Loucy (cell line): ENCODE measurements at regions not wholly inside any gene's neighbourhood (a gene's known extent, or its start where the extent isn't known, plus 50 kb on each side); places are given as distances from the start of the nearest gene placed in this dataset.

ENCODE experiments used
- H2AFZ ChIP-seq: fragments of 200-600 bp; sonication (generic); 2 replicates; pipeline ENCODE4 v1.6.0; 2016; ENCODE audit warnings: antibody characterized with exemption, mild to moderate bottlenecking, low read length, moderate library complexity
- H3F3A ChIP-seq: fragments of 200-600 bp; 2 replicates; pipeline ENCODE4 v1.6.0; 2016; ENCODE audit warnings: antibody characterized with exemption, low read depth, mild to moderate bottlenecking
- H3K27me3 ChIP-seq: fragments of 200-600 bp; sonication (generic); 2 replicates; pipeline ENCODE4 v1.6.1; 2014; ENCODE audit warnings: low read length, mild to moderate bottlenecking; ENCODE audit not compliant: insufficient read depth, poor library complexity, severe bottlenecking
- H3K36me3 ChIP-seq: fragments of 200-600 bp; sonication (generic); 2 replicates; pipeline ENCODE4 v1.6.1; 2016; ENCODE audit warnings: low read length; ENCODE audit not compliant: insufficient read depth
- H3K4me1 ChIP-seq: fragments of 200-600 bp; sonication (generic); 2 replicates; pipeline ENCODE4 v1.5.1; 2014; ENCODE audit warnings: low read length, mild to moderate bottlenecking; ENCODE audit not compliant: insufficient read depth, poor library complexity, severe bottlenecking
- H3K4me2 ChIP-seq: fragments of 200-600 bp; sonication (generic); 2 replicates; pipeline ENCODE4 v1.6.0; 2014; ENCODE audit warnings: antibody characterized with exemption, low read length, low read depth, mild to moderate bottlenecking; ENCODE audit not compliant: poor library complexity, severe bottlenecking
- H3K4me3 ChIP-seq: fragments of 200-600 bp; sonication (generic); 2 replicates; pipeline ENCODE4 v1.5.1; 2014; ENCODE audit warnings: low read length, mild to moderate bottlenecking, mixed read lengths; ENCODE audit not compliant: poor library complexity, severe bottlenecking
- H3K79me2 ChIP-seq: fragments of 200-600 bp; sonication (generic); 2 replicates; pipeline ENCODE4 v1.6.1; 2014; ENCODE audit warnings: low read length; ENCODE audit not compliant: insufficient read depth
- H3K9ac ChIP-seq: fragments of 200-600 bp; sonication (generic); 2 replicates; pipeline ENCODE4 v1.6.0; 2014; ENCODE audit warnings: mild to moderate bottlenecking, low read depth, low read length, moderate library complexity; ENCODE audit not compliant: poor library complexity, severe bottlenecking
- H3K9me2 ChIP-seq: fragments of 200-600 bp; sonication (generic); replicated peaks from 2 replicates; pipeline ENCODE4 v1.6.1; 2016; ENCODE audit warnings: low read depth, low read length, mixed read lengths
- H3K9me3 ChIP-seq: fragments of 200-600 bp; sonication (generic); 2 replicates; pipeline ENCODE4 v1.6.1; 2014; ENCODE audit warnings: mild to moderate bottlenecking, antibody characterized with exemption, low read length, low read depth; ENCODE audit not compliant: insufficient read depth
- H4K20me1 ChIP-seq: fragments of 200-600 bp; sonication (generic); 2 replicates; pipeline ENCODE4 v1.6.0; 2014; ENCODE audit warnings: antibody characterized with exemption, low read length, mild to moderate bottlenecking; ENCODE audit not compliant: insufficient read depth, poor library complexity, severe bottlenecking
- EZH2phosphoT487 ChIP-seq: fragments of 200-600 bp; IDR thresholded peaks from 2 replicates; pipeline ENCODE4 v1.6.1; 2018; ENCODE audit warnings: antibody characterized with exemption, mild to moderate bottlenecking, moderate library complexity, borderline replicate concordance
- TF ChIP-seq, protein P1 (sequence below): fragments of 200-600 bp; sonication (generic); conservative IDR thresholded peaks from 2 replicates; pipeline ENCODE4 v1.5.1; 2014; ENCODE audit warnings: mild to moderate bottlenecking, antibody characterized with exemption, low read length

DNA sequence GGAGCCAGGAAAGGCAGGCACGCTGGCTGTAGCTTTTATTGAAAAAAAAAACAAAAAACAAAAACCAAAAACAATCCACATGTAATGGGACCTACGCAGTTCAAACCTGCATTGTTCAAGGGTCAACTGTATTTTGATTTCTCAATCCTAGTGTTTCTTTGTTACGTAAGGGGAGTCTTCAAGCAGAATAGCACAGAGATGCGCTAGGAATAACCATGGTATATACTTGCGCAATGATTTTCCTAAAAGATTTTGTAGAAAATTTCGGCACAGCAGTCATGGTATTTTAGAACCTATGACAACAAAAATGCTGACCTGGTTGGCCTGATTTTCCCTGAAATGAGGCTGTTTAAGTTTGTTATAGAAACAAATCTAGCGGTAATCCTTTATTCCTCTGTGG lies 1110.5 kb upstream of the WWC1 start:
- H4K20me1 ChIP-seq = no peaks in the 10 kb centered on the region
- no peaks in the 10 kb centered on the region for H3F3A ChIP-seq
- no peaks in the 10 kb centered on the region for H3K9me3 ChIP-seq
- H3K27me3 ChIP-seq = no peaks in the 10 kb centered on the region
- H3K4me2 ChIP-seq = no peak overlapping the region
- no peak overlapping the region for H3K9ac ChIP-seq
- H2AFZ ChIP-seq = no peak overlapping the region
- no peaks in the 10 kb centered on the region for H3K79me2 ChIP-seq
- no peak overlapping the region for H3K4me3 ChIP-seq
- no peaks in the 10 kb centered on the region for H3K4me1 ChIP-seq
- no peaks in the 10 kb centered on the region for H3K9me2 ChIP-seq
- H3K36me3 ChIP-seq = no peaks in the 10 kb centered on the region
- TF ChIP-seq, protein P1, sequence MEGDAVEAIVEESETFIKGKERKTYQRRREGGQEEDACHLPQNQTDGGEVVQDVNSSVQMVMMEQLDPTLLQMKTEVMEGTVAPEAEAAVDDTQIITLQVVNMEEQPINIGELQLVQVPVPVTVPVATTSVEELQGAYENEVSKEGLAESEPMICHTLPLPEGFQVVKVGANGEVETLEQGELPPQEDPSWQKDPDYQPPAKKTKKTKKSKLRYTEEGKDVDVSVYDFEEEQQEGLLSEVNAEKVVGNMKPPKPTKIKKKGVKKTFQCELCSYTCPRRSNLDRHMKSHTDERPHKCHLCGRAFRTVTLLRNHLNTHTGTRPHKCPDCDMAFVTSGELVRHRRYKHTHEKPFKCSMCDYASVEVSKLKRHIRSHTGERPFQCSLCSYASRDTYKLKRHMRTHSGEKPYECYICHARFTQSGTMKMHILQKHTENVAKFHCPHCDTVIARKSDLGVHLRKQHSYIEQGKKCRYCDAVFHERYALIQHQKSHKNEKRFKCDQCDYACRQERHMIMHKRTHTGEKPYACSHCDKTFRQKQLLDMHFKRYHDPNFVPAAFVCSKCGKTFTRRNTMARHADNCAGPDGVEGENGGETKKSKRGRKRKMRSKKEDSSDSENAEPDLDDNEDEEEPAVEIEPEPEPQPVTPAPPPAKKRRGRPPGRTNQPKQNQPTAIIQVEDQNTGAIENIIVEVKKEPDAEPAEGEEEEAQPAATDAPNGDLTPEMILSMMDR = no peak
- TF ChIP-seq EZH2phosphoT487 = no peak

GRCh38 chr5:167205881-167206280 lies 1085.6 kb upstream of the WWC1 start:
- H3K27me3 ChIP-seq = no peaks in the 10 kb centered on the region
- H3K9me3 ChIP-seq = no peaks in the 10 kb centered on the region
- H3K4me3 ChIP-seq = no peak overlapping the region
- H3K79me2 ChIP-seq = no peaks in the 10 kb centered on the region
- TF ChIP-seq EZH2phosphoT487 = no peak
- TF ChIP-seq, protein P1 = no peak
- no peaks in the 10 kb centered on the region for H3F3A ChIP-seq
- H3K9ac ChIP-seq = no peak overlapping the region
- H3K9me2 ChIP-seq = no peaks in the 10 kb centered on the region
- H4K20me1 ChIP-seq = no peaks in the 10 kb centered on the region
- no peaks in the 10 kb centered on the region for H3K36me3 ChIP-seq
- no peaks in the 10 kb centered on the region for H3K4me1 ChIP-seq
- no peak overlapping the region for H3K4me2 ChIP-seq
- H2AFZ ChIP-seq = no peak overlapping the region

DNA sequence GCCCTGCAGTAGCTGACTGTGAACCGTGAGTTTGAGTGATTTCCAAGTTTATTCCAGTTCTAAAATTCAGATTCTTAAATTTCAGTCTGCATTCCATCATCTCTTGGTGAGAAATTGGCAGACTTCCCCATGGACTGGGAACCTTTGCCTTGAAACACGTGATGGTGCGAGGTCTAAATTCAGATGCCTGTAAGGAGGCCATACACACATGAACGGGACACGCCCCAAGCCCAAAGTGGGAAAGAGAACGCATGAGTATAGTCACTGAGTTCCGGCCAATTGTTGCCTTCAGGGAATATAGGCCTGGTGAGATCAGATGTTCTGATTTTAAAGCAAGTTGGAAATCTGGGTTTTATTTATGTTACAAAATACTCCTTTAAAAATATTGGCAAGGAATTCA lies 1084.4 kb upstream of the WWC1 start:
- no peaks in the 10 kb centered on the region for H3K79me2 ChIP-seq
- H2AFZ ChIP-seq = no peak overlapping the region
- no peaks in the 10 kb centered on the region for H3K36me3 ChIP-seq
- H3K9me2 ChIP-seq = no peaks in the 10 kb centered on the region
- no peak for TF ChIP-seq EZH2phosphoT487
- TF ChIP-seq, protein P1 = no peak
- no peaks in the 10 kb centered on the region for H3K4me1 ChIP-seq
- H3K27me3 ChIP-seq = no peaks in the 10 kb centered on the region
- H3K4me2 ChIP-seq = no peak overlapping the region
- no peaks in the 10 kb centered on the region for H3F3A ChIP-seq
- H3K4me3 ChIP-seq = no peak overlapping the region
- H4K20me1 ChIP-seq = no peaks in the 10 kb centered on the region
- no peak overlapping the region for H3K9ac ChIP-seq
- H3K9me3 ChIP-seq = no peaks in the 10 kb centered on the region
